ENCODE measurements at regions not wholly inside any gene's neighbourhood (a gene's known extent, or its start where the extent isn't known, plus 50 kb on each side); places are given as distances from the start of the nearest gene placed in this dataset.

DNA sequence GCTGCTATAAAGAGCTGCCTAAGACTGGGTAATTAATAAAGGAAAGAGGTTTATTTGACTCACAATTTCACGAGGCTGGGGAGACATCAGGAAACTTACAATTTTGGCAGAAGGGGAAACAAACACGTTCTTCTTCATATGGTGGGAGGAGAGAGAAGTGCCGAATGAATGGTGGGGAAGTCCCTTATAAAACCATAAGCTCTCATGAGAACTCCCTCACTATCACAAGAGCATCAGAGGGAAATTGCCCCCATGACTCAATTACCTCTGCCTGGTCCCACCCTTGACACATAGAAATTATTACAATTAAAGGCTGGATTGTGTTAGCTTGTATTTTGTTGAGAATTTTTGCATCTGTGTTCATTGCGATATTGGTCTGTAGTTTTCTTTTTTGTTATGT, 460.5 kb upstream of the RAB6C start:
- intact Hi-C loops (cut with micrococcal nuclease; ENCODE audit: unreplicated experiment), result no loop called here
- no peak for TF ChIP-seq HOXA7 (CRISPR knock-in tag; IDR thresholded peaks at IDR 0.05)
- TF ChIP-seq U2AF1 (optimal IDR thresholded peaks at IDR 0.05; ENCODE audit: low read depth, low read length), result no peak
- no peak for TF ChIP-seq IRF1 (CRISPR knock-in tag; IDR thresholded peaks at IDR 0.05; ENCODE audit: low read depth)
- TF ChIP-seq ARNTL (CRISPR knock-in tag; IDR thresholded peaks at IDR 0.05), result no peak
- TF ChIP-seq NCOR1 (IDR thresholded peaks at IDR 0.05; ENCODE audit: borderline replicate concordance, low read length), result no peak
- TF ChIP-seq ATF1 (CRISPR knock-in tag; IDR thresholded peaks at IDR 0.05), result no peak
- TF ChIP-seq ZNF672 (CRISPR knock-in tag; IDR thresholded peaks at IDR 0.05), result no peak
- TF ChIP-seq SIN3A (IDR thresholded peaks at IDR 0.05; ENCODE audit: borderline replicate concordance, low read depth, low read length), result no peak
- no peak for TF ChIP-seq ZNF792 (CRISPR knock-in tag; IDR thresholded peaks at IDR 0.05)
- TF ChIP-seq ARNT (IDR thresholded peaks at IDR 0.05), result no peak
- no peak for TF ChIP-seq E2F1 (CRISPR knock-in tag; IDR thresholded peaks at IDR 0.05)
- TF ChIP-seq CCDC6 (CRISPR knock-in tag; IDR thresholded peaks at IDR 0.05), result no peak
- no peak for TF ChIP-seq FOXK2 (IDR thresholded peaks at IDR 0.05)
- TF ChIP-seq, protein P1, sequence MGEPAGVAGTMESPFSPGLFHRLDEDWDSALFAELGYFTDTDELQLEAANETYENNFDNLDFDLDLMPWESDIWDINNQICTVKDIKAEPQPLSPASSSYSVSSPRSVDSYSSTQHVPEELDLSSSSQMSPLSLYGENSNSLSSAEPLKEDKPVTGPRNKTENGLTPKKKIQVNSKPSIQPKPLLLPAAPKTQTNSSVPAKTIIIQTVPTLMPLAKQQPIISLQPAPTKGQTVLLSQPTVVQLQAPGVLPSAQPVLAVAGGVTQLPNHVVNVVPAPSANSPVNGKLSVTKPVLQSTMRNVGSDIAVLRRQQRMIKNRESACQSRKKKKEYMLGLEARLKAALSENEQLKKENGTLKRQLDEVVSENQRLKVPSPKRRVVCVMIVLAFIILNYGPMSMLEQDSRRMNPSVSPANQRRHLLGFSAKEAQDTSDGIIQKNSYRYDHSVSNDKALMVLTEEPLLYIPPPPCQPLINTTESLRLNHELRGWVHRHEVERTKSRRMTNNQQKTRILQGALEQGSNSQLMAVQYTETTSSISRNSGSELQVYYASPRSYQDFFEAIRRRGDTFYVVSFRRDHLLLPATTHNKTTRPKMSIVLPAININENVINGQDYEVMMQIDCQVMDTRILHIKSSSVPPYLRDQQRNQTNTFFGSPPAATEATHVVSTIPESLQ (CRISPR knock-in tag; conservative IDR thresholded peaks at IDR 0.05), result no peak
- no peak for TF ChIP-seq EZH2 (conservative IDR thresholded peaks at IDR 0.05; ENCODE audit: low read depth, low read length)
- TF ChIP-seq ZSCAN9 (CRISPR knock-in tag; IDR thresholded peaks at IDR 0.05; ENCODE audit: borderline replicate concordance), result no peak
- TF ChIP-seq ZFAT (CRISPR knock-in tag; conservative IDR thresholded peaks at IDR 0.05), result no peak
- TF ChIP-seq GATAD2A (CRISPR knock-in tag; IDR thresholded peaks at IDR 0.05), result no peak
- no peak for TF ChIP-seq GPN1 (CRISPR knock-in tag; IDR thresholded peaks at IDR 0.05; ENCODE audit: borderline replicate concordance)
- no peak for TF ChIP-seq RFX5 (IDR thresholded peaks at IDR 0.05; ENCODE audit: low read depth, low read length)
- FAIRE-seq, result no peak
- Histone ChIP-seq H3K4me1 (ENCODE audit: insufficient read depth, low read length) (no peaks in the 10 kb centered on the region), H3K4me3 (replicated peaks in 1 of 3; ENCODE audit: insufficient read depth in 1 of 3, low read depth in 2 of 3, low read length in 3 of 3) (no peak overlapping the region), H4K20me1 (ENCODE audit: insufficient read depth, low read length) (no peaks in the 10 kb centered on the region), H3K36me3 (replicated peaks in 1 of 2; ENCODE audit: control insufficient read depth in 1 of 2, insufficient read depth in 2 of 2, low read length in 2 of 2) (no peaks in the 10 kb centered on the region), H3K9ac (ENCODE audit: insufficient read depth, low read depth, low read length) (no peak overlapping the region), H3K79me2 (ENCODE audit: insufficient read depth, low read length) (no peaks in the 10 kb centered on the region), H3K27ac (ENCODE audit: extremely low read length, insufficient read depth, low read length) (no peak overlapping the region), H2AFZ (ENCODE audit: low read length) (no peak overlapping the region), H3K4me2 (ENCODE audit: low read depth, low read length) (no peak overlapping the region), H3K27me3 (ENCODE audit: control insufficient read depth in 1 of 2, insufficient read depth in 2 of 2, low read length in 2 of 2) (no peaks in the 10 kb centered on the region), H3K9me3 (ENCODE audit: low read length) (peaks cover 13% of the 10 kb centered on the region; the same call in 1 of the 2 replicates)
- no peak for ATAC-seq
- ChIA-PET CTCF (ENCODE audit: low intra/inter-chr PET ratio, low total read pairs) (no interaction called here), POLR2A (no interaction called here)
- no TSS peak for BruUV-seq (replicated peaks)
- in situ Hi-C loops (cut with HindIII; ENCODE audit: extremely low pct_ligation_motif_present, low pct_unique_long_range_greater_than_20kb), result no loop called here
- 33% methylated on average over 4 of the region's 4 CpGs for WGBS (ENCODE audit: low lambda C conversion rate)
- no peak for DNase-seq (ENCODE audit: low spot score)
